ENCODE measurements at regions not wholly inside any gene's neighbourhood (a gene's known extent, or its start where the extent isn't known, plus 50 kb on each side); places are given as distances from the start of the nearest gene placed in this dataset.
"Not testable (repeated sequence)": the region's sequence is repeated elsewhere in the genome, so short reads cannot be mapped to it uniquely, and the experiment has no call there.

DNA sequence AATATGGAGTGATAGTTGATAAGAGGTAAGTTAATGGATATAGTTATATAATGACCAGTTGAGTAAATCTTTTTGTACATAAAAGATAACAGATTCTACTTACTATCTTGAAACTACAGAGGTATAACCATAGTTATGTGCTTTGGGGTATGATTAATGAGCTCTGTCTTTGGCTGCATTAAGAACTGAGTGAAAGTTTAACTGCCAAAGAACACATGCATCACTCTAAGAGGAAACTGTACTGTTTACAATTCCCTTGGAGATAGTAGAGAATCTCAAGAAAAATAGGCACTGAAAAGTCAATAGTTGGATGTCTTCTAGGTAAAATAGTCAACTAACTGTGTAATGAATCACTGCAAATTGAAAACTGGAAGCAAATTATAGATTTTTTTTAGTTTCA lies 1129.5 kb downstream of the EPHA7 start:
- DNase-seq (ENCODE audit: low read depth): peak; percentile 2

- DNase-seq (ENCODE audit: low read depth): peak; percentile 78
Observed at GRCh38 chr6:92281571-92282076, 1137.7 kb downstream of the EPHA7 start.

DNA sequence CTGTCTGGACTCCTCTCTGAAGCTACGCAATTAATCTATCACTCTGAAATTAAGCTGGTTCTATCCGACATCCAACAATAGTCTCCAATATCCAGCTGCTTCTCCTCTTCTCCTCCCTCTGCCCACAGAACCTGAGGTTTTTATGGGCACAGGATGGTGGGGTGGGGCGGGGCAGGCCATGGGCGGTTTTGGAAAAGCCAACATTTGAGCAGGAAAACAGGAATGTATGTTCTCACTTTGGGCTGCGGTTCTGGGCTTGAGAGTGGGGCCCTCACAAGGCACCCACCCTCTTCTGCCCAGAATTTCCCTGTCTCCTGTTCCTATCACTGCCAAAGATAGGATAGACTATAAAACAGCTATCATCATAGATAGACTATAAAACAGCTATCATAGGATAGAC lies 1144.2 kb downstream of the EPHA7 start:
- DNase-seq (ENCODE audit: low read depth): no peak

DNA sequence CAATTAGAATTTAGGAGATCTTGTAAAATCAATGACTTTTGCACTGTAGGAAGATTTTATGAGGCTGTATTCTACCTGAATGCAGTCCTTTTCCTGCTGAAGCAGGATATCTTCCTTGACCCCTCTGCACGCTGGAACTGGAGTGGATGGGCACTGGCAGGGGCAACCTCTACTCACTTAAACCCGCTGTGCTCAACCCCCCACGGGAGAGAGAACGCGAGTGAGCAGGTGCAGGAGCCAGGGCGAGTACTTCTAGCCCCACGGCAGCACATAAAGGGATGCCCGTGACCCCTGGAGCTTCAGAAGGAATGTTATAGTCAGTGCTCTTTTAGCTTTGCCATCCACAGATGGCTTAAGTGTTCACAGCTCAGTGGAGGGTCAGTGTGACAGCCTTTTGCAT lies 1144.8 kb downstream of the EPHA7 start:
- DNase-seq (ENCODE audit: low read depth): no peak

- DNase-seq (ENCODE audit: low read depth): no peak
Observed at GRCh38 chr6:92273694-92274093, 1145.7 kb downstream of the EPHA7 start.

GRCh38 chr6:92271091-92271490 lies 1148.3 kb downstream of the EPHA7 start:
- DNase-seq (ENCODE audit: low read depth): peak; percentile 38

DNA sequence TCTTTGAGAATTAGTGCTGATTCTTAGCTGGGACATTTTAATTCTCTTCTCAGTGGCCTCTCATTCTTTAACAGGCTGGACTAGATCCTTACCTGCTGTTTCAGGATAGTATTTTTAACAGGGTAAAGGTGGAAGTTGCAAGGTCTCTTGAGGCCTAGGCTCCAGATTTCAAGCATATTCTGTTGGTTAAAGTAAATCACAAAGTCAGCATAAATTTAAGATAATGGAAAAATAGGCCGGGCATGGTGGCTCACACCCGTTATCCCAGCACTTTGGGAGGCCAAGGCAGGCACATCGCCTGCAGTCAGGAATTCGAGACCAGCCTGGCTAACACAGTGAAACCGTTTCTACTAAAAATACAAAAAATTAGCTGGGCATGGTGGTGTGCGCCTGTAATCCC lies 1149.0 kb downstream of the EPHA7 start:
- DNase-seq (ENCODE audit: low read depth): no peak

DNA sequence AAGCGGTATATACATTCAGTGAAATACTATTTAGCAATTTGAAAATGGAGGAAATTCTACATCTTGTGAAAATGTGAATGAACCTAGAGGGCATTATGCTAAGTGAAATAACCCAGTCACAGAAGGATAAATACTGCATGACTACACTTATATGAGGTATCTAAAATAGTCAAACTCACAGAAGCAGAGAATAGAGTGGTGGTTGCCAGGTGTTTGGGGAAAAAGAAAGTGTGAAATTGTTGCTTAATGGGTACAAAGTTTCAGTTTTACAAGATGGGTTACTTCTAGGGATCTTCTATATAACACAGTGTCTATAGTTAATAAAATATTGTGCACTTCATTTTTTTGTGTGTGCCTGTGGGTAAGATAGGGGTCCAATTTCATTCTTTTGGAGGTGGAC lies 1152.0 kb downstream of the EPHA7 start:
- DNase-seq (ENCODE audit: low read depth): no peak

- DNase-seq (ENCODE audit: low read depth): no peak
Observed at GRCh38 chr6:92263864-92264263, 1155.5 kb downstream of the EPHA7 start.

- no peak for DNase-seq (ENCODE audit: low read depth)
Observed at GRCh38 chr6:92259171-92259570, 1160.2 kb downstream of the EPHA7 start.

GRCh38 chr6:92243315-92243714 lies 1176.0 kb downstream of the EPHA7 start:
- DNase-seq (ENCODE audit: low read depth): no peak

DNA sequence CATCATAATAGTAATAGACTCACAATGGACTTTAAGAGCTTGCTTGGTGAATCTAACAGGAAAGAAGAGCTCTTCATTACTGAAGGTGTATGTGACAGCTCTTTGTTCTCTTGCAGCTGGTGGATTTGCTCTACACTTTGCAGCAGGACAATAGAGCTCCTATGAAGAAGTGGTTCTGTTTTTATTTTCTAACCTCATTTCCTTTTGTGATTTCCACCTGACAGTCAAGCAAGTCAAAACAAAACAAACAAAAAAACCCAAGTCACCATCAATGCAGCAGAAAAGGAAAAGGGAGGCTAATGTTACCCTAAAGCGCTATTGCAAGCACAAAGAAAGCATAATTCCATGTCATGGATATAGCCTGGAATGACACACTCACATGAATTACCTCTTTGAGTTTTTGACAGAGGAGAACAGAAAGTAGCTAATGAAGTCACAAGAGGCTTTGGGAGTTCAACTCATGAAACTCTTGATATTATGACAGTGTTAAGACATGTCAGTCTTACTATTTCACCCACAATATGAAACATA lies 1188.1 kb downstream of the EPHA7 start:
- DNase-seq (ENCODE audit: low read depth): no peak

DNA sequence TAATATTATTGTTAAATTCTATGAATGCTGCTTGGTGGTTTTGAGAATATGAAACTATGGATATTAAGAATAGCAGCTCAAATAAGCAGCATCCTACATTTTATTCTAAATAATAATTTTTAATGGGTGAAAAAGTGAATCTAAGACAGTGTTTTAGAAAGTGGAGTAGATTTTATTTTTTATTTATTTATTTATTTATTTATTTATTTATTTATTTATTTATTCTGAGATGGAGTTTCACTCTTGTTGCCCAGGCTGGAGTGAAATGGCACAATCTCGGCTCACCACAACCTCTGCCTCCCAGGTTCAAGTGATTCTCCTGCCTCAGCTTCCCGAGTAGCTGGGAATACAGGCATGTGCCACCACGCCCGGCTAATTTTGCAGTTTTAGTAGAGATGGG lies 1199.4 kb downstream of the EPHA7 start:
- not testable (repeated sequence) for DNase-seq (ENCODE audit: low read depth)

DNA sequence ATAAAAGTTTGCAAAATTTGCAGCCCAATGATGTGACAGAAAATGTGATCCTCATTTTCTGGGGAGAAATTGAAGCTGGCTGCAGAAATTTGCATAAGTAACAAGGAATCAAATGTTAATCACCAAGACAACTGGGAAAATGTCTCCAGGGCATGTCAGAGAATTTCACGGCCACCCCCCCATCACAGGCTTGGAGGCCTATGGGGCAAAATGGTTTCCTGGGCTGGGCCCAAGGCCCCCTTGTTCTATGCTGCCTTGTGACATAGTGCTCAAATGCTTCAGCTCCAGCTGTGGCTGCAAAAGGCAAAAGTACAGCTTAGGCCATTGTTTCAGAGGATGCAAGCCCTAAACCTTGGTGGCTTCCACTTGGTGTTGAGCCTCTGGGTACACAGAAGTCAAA lies 1202.6 kb downstream of the EPHA7 start:
- DNase-seq (ENCODE audit: low read depth): no peak

DNA sequence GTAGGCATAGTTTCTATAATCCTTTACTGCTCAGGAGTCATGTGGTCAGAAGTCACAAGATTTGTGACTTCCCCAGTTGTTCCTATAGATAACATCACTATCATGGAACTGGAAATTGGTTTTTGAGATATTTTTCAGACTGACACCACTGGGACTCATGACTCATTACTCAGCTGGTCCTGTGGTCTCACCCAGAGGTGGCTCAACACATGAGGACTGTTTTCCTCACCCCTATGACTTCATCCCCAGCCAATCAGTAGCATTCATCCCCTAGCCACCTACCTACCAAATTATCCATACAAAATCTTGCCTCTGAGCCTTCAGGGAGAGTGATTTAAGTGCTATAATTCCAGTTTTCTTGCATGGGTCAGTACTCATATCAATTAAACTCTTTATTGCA lies 1217.7 kb downstream of the EPHA7 start:
- DNase-seq (ENCODE audit: low read depth): peak; percentile 62

DNA sequence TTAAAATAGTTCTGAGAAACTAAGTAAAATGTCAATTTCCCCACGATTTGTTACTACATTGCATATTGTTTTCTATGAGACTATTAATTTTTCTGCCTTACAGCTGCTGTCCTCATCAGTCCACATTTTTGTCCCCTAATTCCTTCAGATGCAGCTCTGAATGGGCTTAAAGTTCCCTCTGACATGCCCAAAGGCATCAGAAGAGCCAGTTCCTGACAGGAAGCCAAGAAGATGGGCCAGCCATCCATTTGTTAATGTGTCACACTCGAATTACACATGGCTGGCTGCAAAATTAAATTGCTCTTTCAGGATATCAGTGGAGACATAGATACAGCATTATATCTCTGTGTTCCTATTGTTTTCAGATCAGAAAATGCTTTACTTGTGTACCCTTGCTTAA lies 1223.0 kb downstream of the EPHA7 start:
- DNase-seq (ENCODE audit: low read depth): no peak

GRCh38 chr6:92195796-92196195 lies 1223.6 kb downstream of the EPHA7 start:
- no peak for DNase-seq (ENCODE audit: low read depth)

DNA sequence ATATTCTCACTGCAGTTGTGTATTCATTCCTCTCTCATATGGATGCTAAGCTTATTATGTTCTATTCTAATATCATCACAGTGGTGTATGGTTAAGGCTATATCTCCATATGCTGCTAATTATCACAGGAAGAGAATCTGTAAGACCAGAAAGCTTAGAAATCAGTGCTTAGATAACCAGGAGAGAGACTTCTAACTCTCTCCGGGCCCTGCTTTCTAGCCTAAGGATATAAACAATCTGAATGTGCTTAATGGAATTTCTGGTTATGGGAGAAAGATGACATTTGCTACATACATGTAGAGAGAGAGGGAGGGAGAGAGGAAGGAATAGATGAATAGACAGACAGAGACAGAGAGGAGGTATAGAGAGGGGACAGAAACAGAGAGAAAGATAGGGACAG lies 1231.3 kb downstream of the EPHA7 start:
- no peak for DNase-seq (ENCODE audit: low read depth)

- DNase-seq (ENCODE audit: low read depth): no peak
Observed at GRCh38 chr6:92184933-92185332, 1234.4 kb downstream of the EPHA7 start.

DNA sequence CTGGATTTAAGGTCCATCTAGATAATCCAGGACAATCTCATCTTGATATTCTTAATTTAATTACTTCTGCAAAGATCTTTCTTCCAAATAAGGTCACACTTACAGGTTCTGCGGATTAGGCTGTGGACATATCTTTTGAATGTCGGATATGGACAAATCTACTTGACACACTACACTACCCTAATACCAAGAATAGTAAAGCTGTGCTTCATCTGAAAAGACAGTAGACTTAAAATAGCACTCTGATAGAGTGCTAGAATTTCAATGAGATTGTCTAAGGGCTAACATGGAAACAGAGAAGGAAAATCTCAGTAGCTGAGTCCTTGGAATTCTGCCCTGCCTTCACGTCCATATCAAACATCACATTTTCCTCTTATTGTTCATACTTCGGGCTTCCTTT lies 1238.0 kb downstream of the EPHA7 start:
- DNase-seq (ENCODE audit: low read depth): no peak

DNA sequence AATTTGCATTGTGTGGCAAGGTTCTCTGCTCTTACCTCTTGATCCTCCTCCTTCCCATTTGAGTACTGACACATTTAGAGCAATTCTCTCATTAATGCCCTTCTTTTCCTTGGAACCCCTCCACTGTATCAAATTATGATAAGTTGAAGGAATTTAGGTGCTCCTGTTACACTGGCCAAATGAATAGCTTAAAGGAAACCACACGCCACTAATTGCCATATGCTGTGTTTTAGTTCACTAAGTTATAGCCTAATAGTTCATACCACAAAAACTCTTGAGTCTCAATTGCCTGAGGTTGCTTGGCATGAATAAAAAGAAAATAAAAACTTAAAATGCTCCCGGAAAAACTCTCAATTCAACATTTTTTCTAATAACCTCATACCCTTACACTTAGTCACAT lies 1239.3 kb downstream of the EPHA7 start:
- no peak for DNase-seq (ENCODE audit: low read depth)

GRCh38 chr6:92176666-92177065 lies 1242.7 kb downstream of the EPHA7 start:
- no peak for DNase-seq (ENCODE audit: low read depth)

GRCh38 chr6:92174398-92175073 lies 1244.8 kb downstream of the EPHA7 start:
- DNase-seq (ENCODE audit: low read depth): no peak

DNA sequence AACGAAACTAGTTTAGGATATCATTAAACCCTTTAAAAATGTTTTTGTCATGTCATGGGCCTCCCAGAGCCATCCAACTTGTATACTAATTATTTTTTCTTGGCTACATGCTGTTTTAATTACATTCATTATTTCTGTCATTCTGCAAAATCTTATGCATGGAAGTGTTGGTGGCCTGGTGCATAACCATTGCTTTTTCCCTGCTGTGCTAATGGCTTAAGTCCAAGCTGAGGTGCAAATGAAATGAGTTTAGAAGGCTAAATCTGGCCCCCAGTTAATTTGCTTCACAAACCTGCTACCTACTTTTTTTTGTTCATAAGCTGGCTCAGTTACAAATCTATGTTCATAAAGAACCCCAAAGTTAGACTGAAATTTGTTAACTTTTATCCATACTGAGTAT lies 1249.9 kb downstream of the EPHA7 start:
- no peak for DNase-seq (ENCODE audit: low read depth)
